GM10266 (cell line): ENCODE measurements at regions not wholly inside any gene's neighbourhood (a gene's known extent, or its start where the extent isn't known, plus 50 kb on each side); places are given as distances from the start of the nearest gene placed in this dataset.

Experiments used
- DNase-seq: peaks from one replicate; pipeline ENCODE4 v3.0.0; 2012; ENCODE audit errors: extremely low spot score
- TF ChIP-seq, protein P1 (sequence below): IDR thresholded peaks from 2 replicates; pipeline ENCODE4 v1.5.1; 2012; ENCODE audit warnings: mild to moderate bottlenecking, low read depth; ENCODE audit not compliant: control insufficient read depth, insufficient read depth; ENCODE audit errors: missing control alignments

DNA sequence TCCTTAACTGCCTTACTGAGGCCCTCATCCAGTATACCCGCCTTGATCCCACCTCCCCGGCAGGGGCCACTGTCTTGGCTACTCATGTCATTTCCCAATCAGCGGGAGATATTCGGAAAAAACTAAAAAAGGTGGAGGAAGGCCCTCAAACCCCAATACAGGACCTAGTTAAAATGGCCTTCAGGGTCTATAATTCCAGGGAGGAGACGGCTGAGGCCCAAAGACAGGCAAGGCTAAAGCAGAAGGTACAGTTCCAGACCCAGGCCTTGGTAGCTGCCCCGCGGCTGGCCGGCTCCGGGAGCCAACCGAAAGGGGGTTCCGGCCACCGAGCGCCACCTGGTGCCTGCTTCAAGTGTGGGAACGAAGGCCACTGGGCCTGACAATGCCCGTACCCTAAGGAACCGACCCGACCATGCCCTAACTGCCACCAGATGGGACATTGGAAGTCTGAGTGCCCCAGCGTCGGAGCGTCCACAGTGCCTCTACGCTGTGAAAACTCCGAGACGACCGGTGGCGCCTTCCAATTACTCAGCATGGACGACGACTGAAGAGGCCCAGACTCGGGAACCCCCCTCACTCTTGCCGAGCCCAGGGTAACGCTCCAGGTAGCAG lies 959.6 kb downstream of the RPA4 start:
- no peak for DNase-seq
- TF ChIP-seq, protein P1, sequence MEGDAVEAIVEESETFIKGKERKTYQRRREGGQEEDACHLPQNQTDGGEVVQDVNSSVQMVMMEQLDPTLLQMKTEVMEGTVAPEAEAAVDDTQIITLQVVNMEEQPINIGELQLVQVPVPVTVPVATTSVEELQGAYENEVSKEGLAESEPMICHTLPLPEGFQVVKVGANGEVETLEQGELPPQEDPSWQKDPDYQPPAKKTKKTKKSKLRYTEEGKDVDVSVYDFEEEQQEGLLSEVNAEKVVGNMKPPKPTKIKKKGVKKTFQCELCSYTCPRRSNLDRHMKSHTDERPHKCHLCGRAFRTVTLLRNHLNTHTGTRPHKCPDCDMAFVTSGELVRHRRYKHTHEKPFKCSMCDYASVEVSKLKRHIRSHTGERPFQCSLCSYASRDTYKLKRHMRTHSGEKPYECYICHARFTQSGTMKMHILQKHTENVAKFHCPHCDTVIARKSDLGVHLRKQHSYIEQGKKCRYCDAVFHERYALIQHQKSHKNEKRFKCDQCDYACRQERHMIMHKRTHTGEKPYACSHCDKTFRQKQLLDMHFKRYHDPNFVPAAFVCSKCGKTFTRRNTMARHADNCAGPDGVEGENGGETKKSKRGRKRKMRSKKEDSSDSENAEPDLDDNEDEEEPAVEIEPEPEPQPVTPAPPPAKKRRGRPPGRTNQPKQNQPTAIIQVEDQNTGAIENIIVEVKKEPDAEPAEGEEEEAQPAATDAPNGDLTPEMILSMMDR: no peak

DNA sequence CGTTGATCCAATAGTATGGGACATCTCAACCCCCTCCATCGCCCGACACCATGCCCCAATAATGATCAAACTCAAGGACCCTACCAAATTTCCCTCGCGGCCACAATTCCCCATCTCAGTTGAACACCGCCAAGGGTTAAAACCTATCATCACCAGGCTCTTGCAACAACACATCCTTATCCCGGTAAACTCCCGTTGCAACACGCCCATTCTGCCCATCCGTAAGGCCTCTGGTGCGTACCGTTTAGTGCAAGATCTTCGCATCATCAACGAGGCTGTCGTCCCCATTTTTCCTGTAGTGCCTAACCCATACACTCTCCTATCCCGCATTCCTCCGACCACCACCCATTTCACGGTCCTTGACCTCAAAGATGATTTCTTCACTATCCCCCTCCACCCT lies 960.5 kb downstream of the RPA4 start:
- TF ChIP-seq, protein P1: no peak
- no peak for DNase-seq

DNA sequence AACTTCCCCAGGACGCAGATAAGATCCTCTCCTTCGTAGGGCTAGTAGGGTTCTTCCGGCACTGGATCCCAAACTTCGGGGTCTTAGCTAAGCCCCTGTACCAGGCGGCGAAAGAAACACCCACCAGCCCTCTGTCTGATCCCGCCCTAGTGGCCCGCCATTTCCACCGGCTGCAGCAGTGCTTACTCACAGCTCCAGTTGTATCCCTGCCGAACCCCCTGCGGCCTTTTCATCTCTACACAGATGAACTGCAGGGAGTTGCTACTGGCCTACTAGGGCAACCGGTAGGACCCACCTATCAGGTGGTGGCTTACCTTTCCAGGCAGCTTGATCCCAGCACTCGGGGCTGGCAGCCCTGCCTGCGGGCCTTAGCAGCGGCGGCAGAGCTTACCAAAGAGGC lies 961.2 kb downstream of the RPA4 start:
- TF ChIP-seq, protein P1: no peak
- DNase-seq: no peak

DNA sequence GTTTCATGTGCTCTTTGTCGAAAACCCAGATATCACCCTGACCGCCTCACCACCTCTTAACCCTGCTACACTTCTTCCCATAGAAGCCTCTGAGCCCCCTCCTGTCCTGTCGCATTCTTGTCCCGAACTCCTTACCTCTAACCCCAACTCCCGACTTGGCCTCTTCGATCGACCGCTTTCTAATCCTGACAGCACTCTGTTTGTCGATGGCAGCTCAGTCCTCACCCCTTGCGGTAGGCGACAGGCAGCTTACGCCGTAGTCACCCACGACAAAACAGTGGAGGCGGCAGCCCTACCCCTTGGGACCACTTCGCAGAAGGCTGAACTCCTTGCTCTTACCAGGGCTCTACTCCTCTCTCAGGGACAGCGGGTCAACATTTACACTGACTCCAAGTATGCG lies 961.7 kb downstream of the RPA4 start:
- DNase-seq: no peak
- TF ChIP-seq, protein P1: no peak

DNA sequence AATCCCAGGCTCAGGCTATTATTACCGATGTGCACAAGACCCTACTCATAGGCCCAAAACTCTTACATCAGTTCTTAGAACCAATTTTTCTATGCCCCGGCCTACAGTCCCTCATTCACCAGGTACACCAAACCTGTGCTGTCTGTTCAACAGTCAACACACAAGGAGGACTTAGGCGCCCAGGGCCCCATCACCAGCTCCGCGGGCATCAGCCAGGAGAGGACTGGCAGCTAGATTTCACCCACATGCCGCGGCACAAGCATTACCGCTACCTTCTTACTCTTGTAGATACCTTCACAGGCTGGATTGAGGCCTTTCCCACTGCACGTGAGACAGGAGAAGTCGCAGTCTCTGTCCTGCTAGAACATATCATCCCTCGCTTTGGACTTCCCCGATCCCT lies 962.5 kb downstream of the RPA4 start:
- no peak for DNase-seq
- TF ChIP-seq, protein P1: no peak

DNA sequence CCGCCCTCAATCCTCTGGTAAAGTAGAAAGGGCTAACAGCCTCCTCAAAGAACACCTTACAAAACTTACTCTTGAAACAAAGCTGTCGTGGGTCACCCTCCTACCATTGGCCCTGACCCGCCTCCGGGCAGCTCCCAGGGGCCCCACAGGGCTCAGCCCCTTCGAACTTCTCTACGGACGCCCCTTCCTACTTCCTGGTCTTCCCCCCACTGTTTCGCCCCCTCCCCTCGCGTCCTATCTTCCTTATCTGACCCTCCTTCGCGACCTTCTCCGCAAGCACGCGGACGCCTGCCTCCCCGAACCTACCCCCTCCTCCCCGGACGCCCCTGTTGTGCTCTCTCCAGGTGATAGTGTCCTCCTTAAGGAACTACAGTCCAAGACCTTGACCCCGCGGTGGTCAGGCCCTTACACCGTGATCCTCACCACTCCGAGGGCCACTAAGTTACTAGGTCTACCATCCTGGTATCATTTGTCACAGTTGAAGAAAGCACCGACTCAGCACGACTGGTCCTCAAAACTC lies 963.1 kb downstream of the RPA4 start:
- DNase-seq: no peak

More for the DNA sequence above, 963.1 kb downstream of the RPA4 start:
- TF ChIP-seq, protein P1: no peak
